ENCODE measurements at regions not wholly inside any gene's neighbourhood (a gene's known extent, or its start where the extent isn't known, plus 50 kb on each side); places are given as distances from the start of the nearest gene placed in this dataset.

DNA sequence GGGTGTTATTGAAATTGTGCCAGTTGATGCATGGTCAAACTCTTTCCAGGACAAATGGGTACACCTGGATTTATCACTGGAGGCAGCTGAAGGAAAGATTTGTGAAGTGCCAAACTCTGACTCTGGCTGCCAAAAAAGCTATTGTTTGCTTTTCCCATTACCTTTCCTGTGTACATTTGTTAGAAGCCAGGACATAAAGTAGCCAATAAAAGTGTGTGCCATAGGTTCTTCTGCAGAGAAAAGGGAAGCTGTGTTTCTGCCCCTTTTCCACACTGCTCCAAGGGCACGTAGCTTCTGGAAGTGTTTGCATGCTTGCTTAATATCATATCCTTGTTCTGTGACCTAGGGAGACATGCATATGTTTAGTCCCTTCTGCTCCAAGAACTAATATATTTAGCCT is 1114.4 kb downstream of the SLC16A7 start:
- TF ChIP-seq MXI1 (conservative IDR thresholded peaks at IDR 0.05; ENCODE audit: poor library complexity, severe bottlenecking) (no peak), EP300 (conservative IDR thresholded peaks at IDR 0.05; ENCODE audit: poor library complexity, severe bottlenecking) (no peak), EZH2 (IDR thresholded peaks at IDR 0.05; ENCODE audit: borderline replicate concordance, insufficient read depth, low read length, poor library complexity, severe bottlenecking) (no peak)
- TF ChIP-seq, protein P1, sequence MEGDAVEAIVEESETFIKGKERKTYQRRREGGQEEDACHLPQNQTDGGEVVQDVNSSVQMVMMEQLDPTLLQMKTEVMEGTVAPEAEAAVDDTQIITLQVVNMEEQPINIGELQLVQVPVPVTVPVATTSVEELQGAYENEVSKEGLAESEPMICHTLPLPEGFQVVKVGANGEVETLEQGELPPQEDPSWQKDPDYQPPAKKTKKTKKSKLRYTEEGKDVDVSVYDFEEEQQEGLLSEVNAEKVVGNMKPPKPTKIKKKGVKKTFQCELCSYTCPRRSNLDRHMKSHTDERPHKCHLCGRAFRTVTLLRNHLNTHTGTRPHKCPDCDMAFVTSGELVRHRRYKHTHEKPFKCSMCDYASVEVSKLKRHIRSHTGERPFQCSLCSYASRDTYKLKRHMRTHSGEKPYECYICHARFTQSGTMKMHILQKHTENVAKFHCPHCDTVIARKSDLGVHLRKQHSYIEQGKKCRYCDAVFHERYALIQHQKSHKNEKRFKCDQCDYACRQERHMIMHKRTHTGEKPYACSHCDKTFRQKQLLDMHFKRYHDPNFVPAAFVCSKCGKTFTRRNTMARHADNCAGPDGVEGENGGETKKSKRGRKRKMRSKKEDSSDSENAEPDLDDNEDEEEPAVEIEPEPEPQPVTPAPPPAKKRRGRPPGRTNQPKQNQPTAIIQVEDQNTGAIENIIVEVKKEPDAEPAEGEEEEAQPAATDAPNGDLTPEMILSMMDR (IDR thresholded peaks at IDR 0.05; ENCODE audit: poor library complexity, severe bottlenecking): no peak
- TF ChIP-seq, protein P2, sequence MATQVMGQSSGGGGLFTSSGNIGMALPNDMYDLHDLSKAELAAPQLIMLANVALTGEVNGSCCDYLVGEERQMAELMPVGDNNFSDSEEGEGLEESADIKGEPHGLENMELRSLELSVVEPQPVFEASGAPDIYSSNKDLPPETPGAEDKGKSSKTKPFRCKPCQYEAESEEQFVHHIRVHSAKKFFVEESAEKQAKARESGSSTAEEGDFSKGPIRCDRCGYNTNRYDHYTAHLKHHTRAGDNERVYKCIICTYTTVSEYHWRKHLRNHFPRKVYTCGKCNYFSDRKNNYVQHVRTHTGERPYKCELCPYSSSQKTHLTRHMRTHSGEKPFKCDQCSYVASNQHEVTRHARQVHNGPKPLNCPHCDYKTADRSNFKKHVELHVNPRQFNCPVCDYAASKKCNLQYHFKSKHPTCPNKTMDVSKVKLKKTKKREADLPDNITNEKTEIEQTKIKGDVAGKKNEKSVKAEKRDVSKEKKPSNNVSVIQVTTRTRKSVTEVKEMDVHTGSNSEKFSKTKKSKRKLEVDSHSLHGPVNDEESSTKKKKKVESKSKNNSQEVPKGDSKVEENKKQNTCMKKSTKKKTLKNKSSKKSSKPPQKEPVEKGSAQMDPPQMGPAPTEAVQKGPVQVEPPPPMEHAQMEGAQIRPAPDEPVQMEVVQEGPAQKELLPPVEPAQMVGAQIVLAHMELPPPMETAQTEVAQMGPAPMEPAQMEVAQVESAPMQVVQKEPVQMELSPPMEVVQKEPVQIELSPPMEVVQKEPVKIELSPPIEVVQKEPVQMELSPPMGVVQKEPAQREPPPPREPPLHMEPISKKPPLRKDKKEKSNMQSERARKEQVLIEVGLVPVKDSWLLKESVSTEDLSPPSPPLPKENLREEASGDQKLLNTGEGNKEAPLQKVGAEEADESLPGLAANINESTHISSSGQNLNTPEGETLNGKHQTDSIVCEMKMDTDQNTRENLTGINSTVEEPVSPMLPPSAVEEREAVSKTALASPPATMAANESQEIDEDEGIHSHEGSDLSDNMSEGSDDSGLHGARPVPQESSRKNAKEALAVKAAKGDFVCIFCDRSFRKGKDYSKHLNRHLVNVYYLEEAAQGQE (IDR thresholded peaks at IDR 0.05; ENCODE audit: borderline replicate concordance): no peak

Measured in neural cell (in vitro differentiated cells).